DOHH2 (cell line): ENCODE measurements at regions not wholly inside any gene's neighbourhood (a gene's known extent, or its start where the extent isn't known, plus 50 kb on each side); places are given as distances from the start of the nearest gene placed in this dataset.

Experiments
- H3F3A ChIP-seq: fragments of 200-600 bp; sonication (generic), shearing (Covaris generic); 2 replicates; pipeline ENCODE4 v1.6.0; 2016; ENCODE audit warnings: antibody characterized with exemption, mild to moderate bottlenecking; ENCODE audit not compliant: control insufficient read depth, insufficient read depth
- H3K27ac ChIP-seq: fragments of 200-600 bp; sonication (generic); 2 replicates; pipeline ENCODE4 v1.5.1; 2014; ENCODE audit warnings: low read depth, mild to moderate bottlenecking, low read length, moderate library complexity
- H3K27me3 ChIP-seq: fragments of 200-600 bp; sonication (generic); 2 replicates; pipeline ENCODE4 v1.6.1; 2014; ENCODE audit warnings: mild to moderate bottlenecking, low read length, mixed read lengths; ENCODE audit not compliant: control insufficient read depth
- H3K36me3 ChIP-seq: fragments of 200-600 bp; sonication (generic); 2 replicates; pipeline ENCODE4 v1.6.1; 2014; ENCODE audit warnings: mild to moderate bottlenecking, low read length, moderate library complexity, mixed read lengths; ENCODE audit not compliant: control insufficient read depth
- H3K4me1 ChIP-seq: fragments of 200-600 bp; sonication (generic); 2 replicates; pipeline ENCODE4 v1.6.1; 2014; ENCODE audit warnings: mild to moderate bottlenecking, low read length, mixed read lengths; ENCODE audit not compliant: control insufficient read depth
- H3K4me2 ChIP-seq: fragments of 200-600 bp; sonication (generic); 2 replicates; pipeline ENCODE4 v1.6.0; 2014; ENCODE audit warnings: mild to moderate bottlenecking, low read length, moderate library complexity
- H3K4me3 ChIP-seq: fragments of 200-600 bp; sonication (generic); 2 replicates; pipeline ENCODE4 v1.5.1; 2014; ENCODE audit warnings: mild to moderate bottlenecking, low read length, mixed read lengths
- H3K79me2 ChIP-seq: fragments of 200-600 bp; sonication (generic); 2 replicates; pipeline ENCODE4 v1.6.1; 2014; ENCODE audit warnings: mild to moderate bottlenecking, low read length, mixed read lengths; ENCODE audit not compliant: control insufficient read depth
- H3K9me2 ChIP-seq: fragments of 200-600 bp; sonication (generic); replicated peaks from 2 replicates; pipeline ENCODE4 v1.6.1; 2014; ENCODE audit warnings: mild to moderate bottlenecking, low read length, mixed read lengths; ENCODE audit not compliant: control insufficient read depth
- H3K9me3 ChIP-seq: fragments of 200-600 bp; sonication (generic); 2 replicates; pipeline ENCODE4 v1.6.1; 2014; ENCODE audit warnings: antibody characterized with exemption, low read length, mixed read lengths; ENCODE audit not compliant: control insufficient read depth, insufficient read depth
- H4K20me1 ChIP-seq: fragments of 200-600 bp; sonication (generic); 2 replicates; pipeline ENCODE4 v1.6.0; 2014; ENCODE audit warnings: low read depth, mild to moderate bottlenecking, antibody characterized with exemption, low read length, moderate library complexity; ENCODE audit not compliant: control insufficient read depth, insufficient read depth
- EZH2phosphoT487 ChIP-seq: fragments of 200-600 bp; sonication (generic); IDR thresholded peaks from 2 replicates; pipeline ENCODE4 v1.6.1; 2017; ENCODE audit warnings: borderline replicate concordance, mild to moderate bottlenecking, antibody characterized with exemption, low read length, moderate library complexity, mixed read lengths
- TF ChIP-seq, protein P1 (sequence below): fragments of 200-600 bp; sonication (generic); IDR thresholded peaks from one replicate; pipeline ENCODE4 v1.5.1; 2014; ENCODE audit warnings: antibody characterized with exemption, mild to moderate bottlenecking, low read depth, low read length; ENCODE audit not compliant: poor library complexity, severe bottlenecking

DNA sequence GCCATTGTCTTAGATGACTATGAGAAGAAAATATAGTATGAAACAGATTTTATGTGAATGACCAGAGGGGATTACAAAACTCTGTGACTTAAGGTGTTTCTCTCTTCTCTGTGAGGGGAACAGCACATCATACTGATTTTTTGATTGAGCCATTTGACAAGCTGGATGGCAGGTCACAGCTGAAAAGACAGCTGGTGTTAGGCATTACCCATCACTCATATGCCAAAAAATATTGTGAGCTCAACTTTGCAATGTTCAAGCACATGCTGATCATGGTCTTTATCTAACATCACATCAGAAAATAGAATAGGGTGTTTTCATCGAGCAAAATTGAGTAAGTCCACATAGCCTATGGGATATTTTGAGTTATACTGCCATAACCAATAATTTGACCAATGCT, 86.7 kb upstream of the TECRL start:
- Histone ChIP-seq H3K27ac (no peak overlapping the region), H3K4me3 (no peak overlapping the region), H3K27me3 (no peaks in the 10 kb centered on the region), H3K4me2 (no peak overlapping the region), H3F3A (no peaks in the 10 kb centered on the region), H3K36me3 (no peaks in the 10 kb centered on the region), H3K9me2 (no peaks in the 10 kb centered on the region), H3K9me3 (no peaks in the 10 kb centered on the region), H3K4me1 (no peaks in the 10 kb centered on the region), H4K20me1 (no peaks in the 10 kb centered on the region), H3K79me2 (no peaks in the 10 kb centered on the region)
- TF ChIP-seq EZH2phosphoT487 = no peak
- TF ChIP-seq, protein P1, sequence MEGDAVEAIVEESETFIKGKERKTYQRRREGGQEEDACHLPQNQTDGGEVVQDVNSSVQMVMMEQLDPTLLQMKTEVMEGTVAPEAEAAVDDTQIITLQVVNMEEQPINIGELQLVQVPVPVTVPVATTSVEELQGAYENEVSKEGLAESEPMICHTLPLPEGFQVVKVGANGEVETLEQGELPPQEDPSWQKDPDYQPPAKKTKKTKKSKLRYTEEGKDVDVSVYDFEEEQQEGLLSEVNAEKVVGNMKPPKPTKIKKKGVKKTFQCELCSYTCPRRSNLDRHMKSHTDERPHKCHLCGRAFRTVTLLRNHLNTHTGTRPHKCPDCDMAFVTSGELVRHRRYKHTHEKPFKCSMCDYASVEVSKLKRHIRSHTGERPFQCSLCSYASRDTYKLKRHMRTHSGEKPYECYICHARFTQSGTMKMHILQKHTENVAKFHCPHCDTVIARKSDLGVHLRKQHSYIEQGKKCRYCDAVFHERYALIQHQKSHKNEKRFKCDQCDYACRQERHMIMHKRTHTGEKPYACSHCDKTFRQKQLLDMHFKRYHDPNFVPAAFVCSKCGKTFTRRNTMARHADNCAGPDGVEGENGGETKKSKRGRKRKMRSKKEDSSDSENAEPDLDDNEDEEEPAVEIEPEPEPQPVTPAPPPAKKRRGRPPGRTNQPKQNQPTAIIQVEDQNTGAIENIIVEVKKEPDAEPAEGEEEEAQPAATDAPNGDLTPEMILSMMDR = no peak

DNA sequence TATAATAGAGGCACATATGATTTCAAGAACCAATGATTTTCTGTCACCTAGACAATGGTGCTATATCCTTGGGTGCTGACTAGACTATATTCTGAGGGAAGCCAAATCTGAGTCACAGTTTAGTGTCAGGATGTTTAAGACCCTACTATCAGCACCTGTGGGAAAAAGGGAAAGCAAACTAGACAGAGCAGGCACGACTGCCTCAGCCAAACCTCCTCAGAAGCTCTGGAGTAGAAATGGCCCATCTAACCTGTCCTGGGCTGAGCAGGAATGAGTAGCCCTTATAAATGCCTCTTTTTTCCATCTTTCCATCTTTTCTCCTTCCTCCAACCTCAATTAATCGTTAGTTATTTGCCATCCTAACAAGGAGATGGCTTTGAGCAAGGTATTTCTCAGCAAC, 80.4 kb upstream of the TECRL start:
- Histone ChIP-seq H3K4me1 (no peaks in the 10 kb centered on the region), H3K27me3 (no peaks in the 10 kb centered on the region), H3K9me3 (no peaks in the 10 kb centered on the region), H3F3A (no peaks in the 10 kb centered on the region), H3K9me2 (no peaks in the 10 kb centered on the region), H3K36me3 (no peaks in the 10 kb centered on the region), H4K20me1 (no peaks in the 10 kb centered on the region), H3K4me3 (no peak overlapping the region), H3K27ac (no peak overlapping the region), H3K4me2 (no peak overlapping the region), H3K79me2 (no peaks in the 10 kb centered on the region)
- TF ChIP-seq, protein P1 = no peak
- TF ChIP-seq EZH2phosphoT487 = no peak

- Histone ChIP-seq H3K27me3 (no peaks in the 10 kb centered on the region), H3K79me2 (no peaks in the 10 kb centered on the region), H3F3A (no peaks in the 10 kb centered on the region), H3K4me3 (no peak overlapping the region), H3K4me1 (no peaks in the 10 kb centered on the region), H3K27ac (no peak overlapping the region), H3K36me3 (no peaks in the 10 kb centered on the region), H4K20me1 (no peaks in the 10 kb centered on the region), H3K4me2 (no peak overlapping the region), H3K9me3 (peaks cover 4% of the 10 kb centered on the region; the same call in 1 of the 2 replicates), H3K9me2 (no peaks in the 10 kb centered on the region)
- TF ChIP-seq EZH2phosphoT487 = no peak
- TF ChIP-seq, protein P1 = no peak
Observed at GRCh38 chr4:64479338-64479737, 70.1 kb upstream of the TECRL start.

DNA sequence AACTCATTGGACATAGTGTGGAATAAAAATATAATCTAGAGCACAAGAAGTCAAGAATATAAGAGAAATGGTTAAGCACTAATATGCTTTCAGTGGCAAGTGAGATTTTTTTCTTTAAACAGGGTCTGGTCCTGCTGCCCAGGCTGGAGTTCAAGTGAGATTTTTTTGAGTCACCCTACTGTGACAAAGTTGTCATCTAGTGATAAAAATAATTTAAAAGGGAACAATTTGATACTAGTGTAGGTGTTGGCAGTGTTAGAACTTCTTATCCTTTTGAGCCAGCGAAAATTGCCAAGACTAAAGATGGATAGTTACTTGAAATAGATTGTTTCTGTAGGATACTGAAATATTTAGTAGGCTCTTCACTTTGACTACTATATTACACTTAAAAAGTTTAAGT, 67.9 kb upstream of the TECRL start:
- H3K4me1 ChIP-seq = no peaks in the 10 kb centered on the region
- H3K9me3 ChIP-seq = peaks cover 4% of the 10 kb centered on the region; the same call in 1 of the 2 replicates
- H3K4me2 ChIP-seq = no peak overlapping the region
- H4K20me1 ChIP-seq = no peaks in the 10 kb centered on the region
- H3K79me2 ChIP-seq = no peaks in the 10 kb centered on the region
- no peaks in the 10 kb centered on the region for H3F3A ChIP-seq
- H3K27ac ChIP-seq = no peak overlapping the region
- TF ChIP-seq, protein P1 = no peak
- TF ChIP-seq EZH2phosphoT487 = no peak
- no peaks in the 10 kb centered on the region for H3K27me3 ChIP-seq
- no peak overlapping the region for H3K4me3 ChIP-seq
- H3K9me2 ChIP-seq = no peaks in the 10 kb centered on the region
- no peaks in the 10 kb centered on the region for H3K36me3 ChIP-seq
